ENCODE measurements at regions not wholly inside any gene's neighbourhood (a gene's known extent, or its start where the extent isn't known, plus 50 kb on each side); places are given as distances from the start of the nearest gene placed in this dataset.

DNA sequence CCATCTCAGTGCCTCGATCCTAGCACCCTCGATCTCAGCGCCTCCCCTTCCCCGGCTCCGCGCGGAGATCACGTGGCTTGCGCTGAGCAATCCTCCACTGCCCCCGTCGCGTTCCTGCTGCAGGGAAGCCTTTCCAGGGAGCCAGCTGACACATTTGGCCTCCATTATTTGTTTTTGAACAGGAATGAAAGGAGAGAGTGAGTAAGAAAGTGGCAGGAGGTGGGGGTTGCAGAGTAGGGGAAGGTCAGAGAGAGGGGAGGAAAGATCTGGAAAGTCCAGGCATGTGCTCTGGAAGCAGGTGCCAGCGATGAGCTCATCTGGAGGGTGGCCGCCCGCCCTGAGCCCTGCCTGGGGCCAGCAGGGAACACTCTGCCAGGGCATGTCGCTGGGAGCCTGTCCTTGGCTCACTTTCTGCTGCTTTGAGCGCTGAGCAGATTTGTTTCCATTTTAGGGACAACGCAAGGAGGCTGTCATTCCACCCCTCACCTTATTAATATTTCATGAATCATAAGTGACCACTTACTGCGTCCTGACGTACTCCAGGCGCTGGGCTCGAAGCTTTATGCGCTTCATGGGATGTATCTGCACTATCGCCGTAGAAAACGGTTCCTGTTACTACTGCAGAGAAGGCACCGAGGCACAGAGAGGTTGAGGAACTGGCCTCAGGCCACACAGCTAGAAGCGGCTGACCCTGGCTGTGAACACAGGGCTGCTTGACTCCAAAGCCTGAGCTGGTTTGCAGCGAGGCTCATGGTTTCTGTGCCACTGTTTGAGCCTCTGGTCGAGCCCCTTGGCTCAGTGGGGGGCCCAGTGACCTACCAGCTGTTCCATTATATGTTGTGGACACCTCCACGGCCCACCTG is 283.1 kb downstream of the SEC14L1 start:
- intact Hi-C loops (cut with DNase I; ENCODE audit: low total_unique reads), result loop anchor here (10.0 kb wide), 1 partner anchor 99 kb away; no protein-coding TSS in a partner anchor

DNA sequence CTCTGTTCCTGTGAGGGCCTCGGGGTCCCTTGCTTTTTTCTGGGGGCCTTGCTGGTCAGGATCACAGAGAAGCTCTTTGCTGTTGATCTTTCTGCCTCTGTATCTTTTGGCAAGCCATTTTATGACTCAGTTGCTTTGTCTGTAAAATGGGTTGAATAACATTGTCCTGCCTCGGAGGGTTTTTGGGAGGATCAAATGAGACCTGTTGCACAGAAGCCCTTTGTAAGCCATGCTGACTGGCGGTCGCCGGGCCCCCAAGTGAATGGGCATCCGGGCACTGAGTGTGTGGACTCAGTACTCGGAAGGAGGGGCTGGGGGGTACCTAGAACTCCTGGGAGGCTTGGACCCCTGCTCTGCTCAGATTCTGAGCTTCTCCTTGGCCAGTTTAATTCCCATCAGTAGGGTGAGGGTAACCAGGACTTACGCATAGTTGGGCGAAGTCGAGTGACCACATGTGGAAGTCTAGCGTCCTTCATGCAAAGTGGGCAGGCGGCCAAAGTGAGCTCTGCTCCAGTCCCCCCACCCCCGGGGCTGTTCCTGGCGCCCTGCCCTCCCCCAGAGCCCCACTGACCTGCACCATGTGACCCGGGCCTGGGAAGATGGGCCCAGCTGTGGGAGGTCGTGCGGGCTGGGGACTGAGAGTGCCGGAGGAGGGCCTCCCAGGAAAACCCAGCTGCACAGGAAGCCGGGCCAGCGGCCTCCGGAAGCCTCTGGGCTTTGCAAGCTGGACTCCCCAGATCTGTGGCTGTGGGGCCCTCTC is 284.0 kb downstream of the SEC14L1 start:
- peak in 1 of 2 donors; percentile 79 for DNase-seq (ENCODE audit: low spot score in 2 of 2)
- H3K4me3 ChIP-seq, result peak overlapping the region in 1 of 3 donors; percentile 43
- H3K4me1 ChIP-seq, result peaks cover 77 to 81% of the 10 kb centered on the region in 2 donors
- intact Hi-C loops (cut with DNase I; ENCODE audit: low total_unique reads), result loop anchor here (10.0 kb wide), 1 partner anchor 100 kb away; no protein-coding TSS in a partner anchor
- no peaks in the 10 kb centered on the region for H3K9me3 ChIP-seq
- peak overlapping the region; percentile 94 to 96 for H3K27ac ChIP-seq
- H3K36me3 ChIP-seq, result no peaks in the 10 kb centered on the region
- TF ChIP-seq, protein P1, sequence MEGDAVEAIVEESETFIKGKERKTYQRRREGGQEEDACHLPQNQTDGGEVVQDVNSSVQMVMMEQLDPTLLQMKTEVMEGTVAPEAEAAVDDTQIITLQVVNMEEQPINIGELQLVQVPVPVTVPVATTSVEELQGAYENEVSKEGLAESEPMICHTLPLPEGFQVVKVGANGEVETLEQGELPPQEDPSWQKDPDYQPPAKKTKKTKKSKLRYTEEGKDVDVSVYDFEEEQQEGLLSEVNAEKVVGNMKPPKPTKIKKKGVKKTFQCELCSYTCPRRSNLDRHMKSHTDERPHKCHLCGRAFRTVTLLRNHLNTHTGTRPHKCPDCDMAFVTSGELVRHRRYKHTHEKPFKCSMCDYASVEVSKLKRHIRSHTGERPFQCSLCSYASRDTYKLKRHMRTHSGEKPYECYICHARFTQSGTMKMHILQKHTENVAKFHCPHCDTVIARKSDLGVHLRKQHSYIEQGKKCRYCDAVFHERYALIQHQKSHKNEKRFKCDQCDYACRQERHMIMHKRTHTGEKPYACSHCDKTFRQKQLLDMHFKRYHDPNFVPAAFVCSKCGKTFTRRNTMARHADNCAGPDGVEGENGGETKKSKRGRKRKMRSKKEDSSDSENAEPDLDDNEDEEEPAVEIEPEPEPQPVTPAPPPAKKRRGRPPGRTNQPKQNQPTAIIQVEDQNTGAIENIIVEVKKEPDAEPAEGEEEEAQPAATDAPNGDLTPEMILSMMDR (IDR thresholded peaks at IDR 0.05), result no peak
- TF ChIP-seq POLR2AphosphoS5 (IDR thresholded peaks at IDR 0.05), result peak in 1 of 3 donors; percentile 41
- H3K27me3 ChIP-seq, result no peaks in the 10 kb centered on the region

More for the DNA sequence above, 283.1 kb downstream of the SEC14L1 start:
- peak; percentile 83 to 85 for DNase-seq (ENCODE audit: low spot score in 2 of 2)
- Histone ChIP-seq H3K4me1 (peaks cover 77 to 78% of the 10 kb centered on the region in 2 donors), H3K9me3 (no peaks in the 10 kb centered on the region), H3K27ac (peak overlapping the region; percentile 94 to 96), H3K36me3 (no peaks in the 10 kb centered on the region), H3K4me3 (peak overlapping the region in 1 of 3 donors; percentile 44), H3K27me3 (no peaks in the 10 kb centered on the region)
- peak; percentile 81 to 95 (median 94) for TF ChIP-seq POLR2AphosphoS5 (IDR thresholded peaks at IDR 0.05)
- no peak for TF ChIP-seq POLR2A (IDR thresholded peaks at IDR 0.05)

DNA sequence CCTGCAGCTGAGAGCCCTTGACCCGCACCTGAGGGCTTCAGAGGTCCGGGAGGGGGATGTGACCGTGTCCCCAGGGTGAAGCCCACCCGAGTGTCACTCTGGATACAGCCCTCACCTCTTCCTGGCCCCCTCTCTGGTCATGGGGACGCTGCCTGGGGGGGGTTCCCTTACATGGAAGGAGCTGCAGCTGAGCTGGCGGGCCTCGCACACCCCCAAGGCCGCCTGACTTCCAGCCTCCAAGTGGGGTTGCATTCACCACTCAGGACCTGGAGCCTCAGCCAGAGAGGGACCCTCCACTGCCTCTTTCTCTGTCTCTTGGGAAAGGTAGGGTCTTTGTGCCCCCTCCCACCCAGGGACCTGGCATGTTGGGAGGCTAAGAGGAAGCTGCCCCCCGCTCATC is 284.6 kb downstream of the SEC14L1 start:
- Histone ChIP-seq H3K36me3 (no peaks in the 10 kb centered on the region), H3K4me1 (peaks cover 80% of the 10 kb centered on the region in 2 donors), H3K27ac (peak overlapping the region; percentile 94 to 96), H3K9me3 (no peaks in the 10 kb centered on the region), H3K4me3 (peak overlapping the region in 1 of 3 donors; percentile 43), H3K27me3 (no peaks in the 10 kb centered on the region)
- intact Hi-C loops (cut with DNase I; ENCODE audit: low total_unique reads), result loop anchor here (10.0 kb wide), 1 partner anchor 101 kb away; no protein-coding TSS in a partner anchor
- DNase-seq (ENCODE audit: low spot score in 2 of 2), result no peak
- TF ChIP-seq, protein P1 (IDR thresholded peaks at IDR 0.05), result no peak
- TF ChIP-seq POLR2A (IDR thresholded peaks at IDR 0.05) (no peak), POLR2AphosphoS5 (IDR thresholded peaks at IDR 0.05) (no peak)

DNA sequence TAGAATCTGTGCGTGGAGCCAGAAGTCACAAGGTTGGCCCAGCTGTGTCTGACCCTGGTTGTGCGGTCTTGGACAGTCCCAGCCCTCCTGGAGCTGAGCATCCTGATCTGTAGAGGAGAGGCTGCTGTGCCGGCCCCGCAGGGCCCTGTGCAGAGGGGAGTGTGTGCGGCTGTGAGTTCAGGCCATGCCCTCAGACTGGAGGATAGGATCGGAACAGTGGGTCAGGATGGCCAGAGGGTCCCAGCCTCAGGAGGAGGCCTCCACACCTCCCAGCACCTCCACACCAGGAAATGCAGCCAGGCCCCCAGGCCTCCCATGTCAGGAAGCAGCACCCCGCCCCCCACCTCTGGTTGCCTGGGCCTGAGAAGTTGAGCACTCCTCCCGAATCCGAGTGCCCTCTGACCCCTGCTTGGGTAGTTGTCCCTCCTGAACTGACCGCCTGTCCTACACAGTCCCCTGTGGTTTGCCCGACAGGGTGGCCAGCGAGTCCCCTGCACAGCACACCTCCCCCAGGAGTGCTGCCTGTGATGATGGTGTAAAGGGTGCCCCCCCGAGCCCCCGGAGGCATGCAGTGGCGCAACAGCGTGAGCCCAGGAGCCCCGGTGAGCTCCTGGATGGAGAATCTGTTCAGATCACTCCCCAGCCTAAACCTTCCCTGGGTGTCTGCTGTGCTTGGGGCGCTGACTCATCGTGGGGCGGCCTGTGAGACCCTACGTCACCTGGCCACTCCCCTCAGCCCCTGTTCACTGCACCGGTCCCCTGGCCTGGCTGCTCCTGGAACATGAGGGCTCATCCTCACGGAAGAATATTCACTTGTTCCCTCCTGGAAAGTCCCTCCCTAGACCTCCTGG is 285.2 kb downstream of the SEC14L1 start:
- DNase-seq (ENCODE audit: low spot score in 2 of 2), result peak in 1 of 2 donors; percentile 80
- Histone ChIP-seq H3K36me3 (no peaks in the 10 kb centered on the region), H3K4me3 (peak overlapping the region in 1 of 3 donors; percentile 43), H3K27ac (peak overlapping the region; percentile 94 to 96), H3K9me3 (no peaks in the 10 kb centered on the region), H3K27me3 (no peaks in the 10 kb centered on the region), H3K4me1 (peaks cover 74 to 76% of the 10 kb centered on the region in 2 donors)
- intact Hi-C loops (cut with DNase I; ENCODE audit: low total_unique reads), result loop anchor here (10.0 kb wide), 1 partner anchor 101 kb away; no protein-coding TSS in a partner anchor
- peak in 1 of 3 donors; percentile 25 for TF ChIP-seq POLR2AphosphoS5 (IDR thresholded peaks at IDR 0.05)
- TF ChIP-seq, protein P1 (IDR thresholded peaks at IDR 0.05), result no peak

Measured in breast epithelium (tissue), 4 donors.